Transverse colon (tissue), 4 donors: ENCODE measurements at regions not wholly inside any gene's neighbourhood (a gene's known extent, or its start where the extent isn't known, plus 50 kb on each side); places are given as distances from the start of the nearest gene placed in this dataset.

Source experiments
- DNase-seq: peaks from one replicate; pipeline ENCODE4 v3.0.0-alpha.2; 2019
- H3K27ac ChIP-seq, 4 donors: fragments of 200-600 bp; sonication (generic); 2 replicates each; pipeline ENCODE4 v1.5.1; 2016 to 2018; ENCODE audit warnings: inconsistent platforms in 4 of 4
- H3K27me3 ChIP-seq: fragments of 200-600 bp; sonication (generic); 2 replicates; pipeline ENCODE4 v1.5.1; 2017; ENCODE audit warnings: inconsistent platforms
- H3K36me3 ChIP-seq, 4 donors: fragments of 200-600 bp; sonication (generic); 2 replicates each; pipeline ENCODE4 v1.5.1; 2017 to 2019; ENCODE audit warnings: inconsistent platforms in 4 of 4
- H3K4me1 ChIP-seq, 4 donors: fragments of 200-600 bp; sonication (generic); 2 replicates each; pipeline ENCODE4 v1.5.1; 2017 to 2020; ENCODE audit warnings: inconsistent platforms in 4 of 4
- H3K4me3 ChIP-seq, 4 donors: fragments of 200-600 bp; sonication (generic); 1 replicate in 1 of 4; 2 replicates in 3 of 4; pipeline versions ENCODE4 v1.5.1 to v1.6.1; 2017 to 2019; ENCODE audit warnings: inconsistent platforms in 4 of 4
- H3K9me3 ChIP-seq, 2 donors: fragments of 200-600 bp; sonication (generic); 2 replicates each; pipeline ENCODE4 v1.5.1; 2017 to 2019; ENCODE audit warnings: inconsistent platforms in 2 of 2
- CTCF ChIP-seq, 5 experiments: fragments of 200-600 bp in 3 of 5; fragments of 450-650 bp in 2 of 5; sonication (generic) in 3 of 5; IDR thresholded peaks; 1 replicate in 2 of 5; 2 replicates in 3 of 5; pipeline ENCODE4 v1.5.1; 2016 to 2017; ENCODE audit warnings: antibody characterized with exemption in 5 of 5, inconsistent platforms in 3 of 5, mild to moderate bottlenecking in 2 of 5, moderate library complexity in 1 of 5
- EP300 ChIP-seq: sonication (generic); formaldehyde crosslinking; IDR thresholded peaks from one replicate; pipeline ENCODE4 v1.6.1; 2017; ENCODE audit warnings: antibody characterized with exemption, low read depth
- POLR2A ChIP-seq: fragments of 450-650 bp; IDR thresholded peaks from one replicate; pipeline ENCODE4 v1.6.1; 2016; ENCODE audit warnings: antibody characterized with exemption, mild to moderate bottlenecking, moderate library complexity
- POLR2AphosphoS5 ChIP-seq, 3 donors: sonication (generic); formaldehyde crosslinking; IDR thresholded peaks; one replicate each; pipeline ENCODE4 v1.6.1; 2016; ENCODE audit warnings: antibody characterized with exemption in 3 of 3
- WGBS, 2 donors: methylation state at CpG; one replicate each; pipeline ENCODE4 v1.1.5; 2018; ENCODE audit warnings: low coverage in 1 of 2; 5-methylcytosine and 5-hydroxymethylcytosine counted together
- in situ Hi-C, 4 donors: fragments of 200-750 bp; cut with MboI; loops; one replicate each; pipeline versions ENCODE4 v1.15.0 to v1.15.1; 2017; ENCODE audit warnings: low sequenced_read_pairs in 3 of 4, low pct_ligation_motif_present in 1 of 4, low pct_unique_long_range_greater_than_20kb in 1 of 4
- intact Hi-C: fragments of 100-400 bp; cut with DNase I; formaldehyde crosslinking; loops from one replicate; pipeline ENCODE4 v1.15.1; 2023; ENCODE audit warnings: low total_unique reads

GRCh38 chr6:37092923-37093727 lies 76.8 kb upstream of the PIM1 start:
- 84% methylated on average over 14 of the region's 14 CpGs; no CpG with 5 or more reads in 1 of the 2 donors for WGBS, 2 donors
- Histone ChIP-seq H3K36me3 (no peaks in the 10 kb centered on the region), H3K4me3 (no peak overlapping the region), H3K27ac (no peak overlapping the region), H3K27me3 (no peaks in the 10 kb centered on the region), H3K4me1 (no peaks in the 10 kb centered on the region), H3K9me3 (no peaks in the 10 kb centered on the region)
- in situ Hi-C loops (no loop called here), intact Hi-C loops (no loop called here)
- TF ChIP-seq POLR2A (no peak), POLR2AphosphoS5 (IDR thresholded peaks at IDR 0.05) (no peak), CTCF (IDR thresholded peaks at IDR 0.05) (no peak), EP300 (no peak)
- no peak for DNase-seq

- Histone ChIP-seq H3K27ac (no peak overlapping the region), H3K9me3 (no peaks in the 10 kb centered on the region), H3K36me3 (no peaks in the 10 kb centered on the region), H3K27me3 (no peaks in the 10 kb centered on the region), H3K4me3 (no peak overlapping the region), H3K4me1 (no peaks in the 10 kb centered on the region)
- TF ChIP-seq POLR2AphosphoS5 (IDR thresholded peaks at IDR 0.05): no peak
- TF ChIP-seq EP300: no peak
- no peak for TF ChIP-seq CTCF (IDR thresholded peaks at IDR 0.05)
- TF ChIP-seq POLR2A: no peak
- WGBS, 2 donors: 71 to 78% methylated on average over 6 of the region's 6 CpGs
- intact Hi-C loops: no loop called here
- in situ Hi-C loops: no loop called here
- no peak for DNase-seq
Observed at GRCh38 chr6:37093728-37094069, 76.3 kb upstream of the PIM1 start.

- 78% methylated on average over 1 of the region's 1 CpG; no CpG with 5 or more reads in 1 of the 2 donors for WGBS, 2 donors
- H3K27ac ChIP-seq: no peak overlapping the region
Observed at GRCh38 chr6:37095997-37096396, 74.0 kb upstream of the PIM1 start.

GRCh38 chr6:37097335-37097734 lies 72.6 kb upstream of the PIM1 start:
- H3K27me3 ChIP-seq: no peaks in the 10 kb centered on the region
- no peak for TF ChIP-seq CTCF (IDR thresholded peaks at IDR 0.05)
- TF ChIP-seq EP300: no peak
- no peak for TF ChIP-seq POLR2AphosphoS5 (IDR thresholded peaks at IDR 0.05)
- TF ChIP-seq POLR2A: no peak
- no peak overlapping the region for H3K4me3 ChIP-seq
- H3K4me1 ChIP-seq: peaks cover 5 to 7% (median 6%) of the 10 kb centered on the region in 4 donors
- H3K27ac ChIP-seq: no peak overlapping the region
- in situ Hi-C loops (no loop called here), intact Hi-C loops (no loop called here)
- no peak for DNase-seq
- H3K36me3 ChIP-seq: no peaks in the 10 kb centered on the region
- no peaks in the 10 kb centered on the region for H3K9me3 ChIP-seq
- 73 to 86% methylated on average over 2 to 4 of the region's 4 CpGs for WGBS, 2 donors

More at GRCh38 chr6:37095997-37096396, 74.0 kb upstream of the PIM1 start:
- H3K4me3 ChIP-seq: no peak overlapping the region
- H3K9me3 ChIP-seq: no peaks in the 10 kb centered on the region
- TF ChIP-seq CTCF (IDR thresholded peaks at IDR 0.05): no peak
- TF ChIP-seq POLR2A: no peak
- no peak for TF ChIP-seq EP300
- no peak for TF ChIP-seq POLR2AphosphoS5 (IDR thresholded peaks at IDR 0.05)
- in situ Hi-C loops: no loop called here
- no peak for DNase-seq
- no peaks in the 10 kb centered on the region for H3K27me3 ChIP-seq
- H3K36me3 ChIP-seq: no peaks in the 10 kb centered on the region
- no peaks in the 10 kb centered on the region for H3K4me1 ChIP-seq
- intact Hi-C loops: no loop called here
